HG03064 (cell line): ENCODE measurements at regions not wholly inside any gene's neighbourhood (a gene's known extent, or its start where the extent isn't known, plus 50 kb on each side); places are given as distances from the start of the nearest gene placed in this dataset.

Experiments
- ATAC-seq: cut with Tn5 transposase; IDR thresholded peaks from one replicate; pipeline ENCODE4 v1.9.1; 2021; ENCODE audit warnings: low read depth; ENCODE audit not compliant: unreplicated experiment

DNA sequence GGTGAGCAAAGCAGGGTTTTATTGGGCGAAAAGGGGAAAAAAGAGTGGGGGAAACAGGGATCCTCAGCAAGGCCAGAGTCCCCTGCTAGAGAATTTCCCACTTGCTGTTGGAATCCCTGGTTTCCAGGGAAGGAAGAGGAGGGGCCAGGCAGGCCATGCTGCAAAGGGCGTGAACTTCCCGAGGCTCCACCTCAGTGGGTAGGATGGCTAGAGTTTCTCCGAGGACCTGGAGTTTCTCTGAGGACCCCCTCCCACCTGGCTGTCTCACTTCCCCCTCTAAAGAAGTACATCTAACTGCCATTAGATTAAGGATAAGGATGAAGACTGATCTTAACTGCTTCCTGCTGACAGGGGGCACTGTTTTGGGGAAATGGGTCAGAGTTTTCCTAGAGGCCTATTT lies 1239.3 kb upstream of the GJE1 start:
- no peak for ATAC-seq

DNA sequence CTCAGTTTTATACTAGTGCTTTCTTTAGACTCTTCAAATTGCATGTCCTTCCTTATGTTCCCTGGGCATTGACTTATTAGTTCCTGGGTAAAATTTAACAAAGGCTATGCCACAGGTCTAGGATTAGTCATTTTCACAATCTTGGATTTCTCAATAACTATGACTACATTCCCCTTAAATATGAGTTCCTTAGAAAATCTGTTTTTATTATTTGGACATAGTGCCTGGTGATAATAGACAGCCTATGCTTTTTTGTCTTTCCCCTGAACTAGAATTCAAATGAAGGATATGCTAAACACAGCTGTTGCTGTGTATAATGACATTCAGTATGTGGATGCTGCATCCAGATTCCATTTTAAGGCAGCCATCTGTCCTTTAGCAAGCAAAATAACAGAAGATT lies 1252.8 kb upstream of the GJE1 start:
- no peak for ATAC-seq

DNA sequence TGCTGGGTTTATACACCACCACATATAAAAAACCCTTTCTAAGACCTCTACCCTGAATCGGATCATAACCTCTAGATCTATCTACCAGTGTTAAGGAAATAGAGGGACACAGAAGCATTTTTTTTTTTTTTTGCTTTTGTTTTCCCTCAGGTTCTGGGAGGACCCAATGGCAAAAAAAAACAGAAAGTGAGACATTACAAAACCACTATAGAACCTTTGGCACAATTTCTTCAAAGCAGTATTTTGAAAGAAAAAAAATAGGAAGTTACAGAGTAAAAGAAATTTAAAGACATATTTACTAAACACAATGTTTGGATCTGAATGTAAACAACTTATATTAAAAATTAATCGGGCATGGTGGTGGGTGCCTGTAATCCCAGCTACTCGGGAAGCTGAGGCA lies 1258.7 kb upstream of the GJE1 start:
- no peak for ATAC-seq

DNA sequence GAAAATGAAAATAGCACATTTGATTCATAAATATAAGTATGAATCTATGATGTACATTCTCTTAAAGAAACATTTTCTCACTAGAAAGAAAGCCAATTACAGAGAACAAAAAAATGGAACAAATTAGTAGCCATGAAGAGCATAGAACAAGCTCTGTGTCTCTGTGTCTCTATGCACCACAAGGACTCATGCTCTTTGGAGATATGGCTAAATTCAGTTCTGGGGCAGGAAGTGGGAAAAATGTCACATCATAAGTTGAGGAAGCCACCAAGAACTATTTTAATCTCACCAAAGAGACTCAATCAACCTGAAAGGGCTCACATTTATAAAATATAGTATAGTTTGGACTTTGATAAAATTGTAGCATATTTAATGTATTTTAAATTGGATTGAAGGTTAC lies 1259.8 kb upstream of the GJE1 start:
- ATAC-seq, result no peak

DNA sequence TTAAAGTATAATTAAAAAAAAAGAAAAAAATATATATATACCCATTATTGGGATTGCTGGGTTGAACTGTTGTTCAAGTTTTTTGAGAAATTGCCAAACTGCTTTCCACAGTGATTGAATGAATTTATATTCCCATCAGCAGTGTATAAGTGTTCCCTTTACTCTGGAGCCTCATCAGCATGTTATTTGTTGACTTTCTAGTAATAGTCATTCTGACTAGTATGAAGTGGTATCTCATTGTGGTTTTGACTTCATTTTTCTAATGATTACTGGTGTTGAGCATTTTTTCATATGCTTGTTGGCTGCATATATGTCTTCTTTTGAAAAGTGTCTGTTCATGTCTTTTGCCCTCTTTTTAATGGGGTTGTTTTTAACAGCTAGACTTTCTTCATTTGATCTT lies 1260.8 kb upstream of the GJE1 start:
- ATAC-seq, result no peak

DNA sequence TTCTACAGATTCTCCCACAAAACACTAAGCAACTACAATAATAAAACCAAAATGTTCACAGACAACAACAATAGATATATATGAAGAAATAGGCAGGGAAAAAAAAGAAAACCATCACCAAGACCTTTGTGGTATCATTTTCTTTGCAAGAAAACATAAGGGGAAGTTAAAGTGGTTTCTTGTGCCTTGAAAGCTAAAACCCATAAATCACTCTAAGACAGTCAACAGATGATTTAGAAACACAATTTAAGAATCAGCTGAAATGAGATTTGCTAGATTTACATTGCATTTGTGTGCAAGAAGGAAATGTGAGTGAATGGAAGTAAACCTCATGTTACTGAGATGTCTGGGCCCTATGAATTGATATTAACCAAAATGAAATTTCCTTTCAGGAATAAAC lies 1265.4 kb upstream of the GJE1 start:
- ATAC-seq, result no peak

DNA sequence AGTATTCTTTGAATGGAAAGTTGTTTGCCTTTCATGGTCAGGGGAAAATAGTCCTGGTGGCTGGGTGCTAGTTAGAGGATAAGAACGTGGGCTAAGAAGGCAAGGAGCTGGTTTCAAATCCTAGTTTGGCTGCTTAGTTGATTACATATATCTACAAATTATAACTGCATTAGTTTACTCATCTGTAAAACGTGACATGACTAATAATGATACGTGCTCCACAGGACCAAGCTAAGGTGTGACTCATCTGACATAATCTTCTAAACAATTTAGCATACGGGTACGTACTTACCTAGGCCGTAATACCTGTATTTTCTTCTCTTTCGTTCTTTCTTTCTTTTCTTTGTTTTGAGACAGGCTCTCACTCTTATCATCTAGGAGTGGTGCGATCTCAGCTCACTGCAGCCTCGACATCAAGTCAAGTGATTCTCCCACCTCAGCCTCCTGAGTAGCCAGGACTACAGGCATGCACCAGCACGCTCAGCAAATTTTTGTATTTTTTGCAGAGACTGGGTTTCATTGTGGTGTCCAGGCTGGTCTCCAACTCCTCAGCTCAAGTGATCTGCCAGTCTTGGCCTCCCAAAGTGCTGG lies 1274.2 kb upstream of the GJE1 start:
- no peak for ATAC-seq

DNA sequence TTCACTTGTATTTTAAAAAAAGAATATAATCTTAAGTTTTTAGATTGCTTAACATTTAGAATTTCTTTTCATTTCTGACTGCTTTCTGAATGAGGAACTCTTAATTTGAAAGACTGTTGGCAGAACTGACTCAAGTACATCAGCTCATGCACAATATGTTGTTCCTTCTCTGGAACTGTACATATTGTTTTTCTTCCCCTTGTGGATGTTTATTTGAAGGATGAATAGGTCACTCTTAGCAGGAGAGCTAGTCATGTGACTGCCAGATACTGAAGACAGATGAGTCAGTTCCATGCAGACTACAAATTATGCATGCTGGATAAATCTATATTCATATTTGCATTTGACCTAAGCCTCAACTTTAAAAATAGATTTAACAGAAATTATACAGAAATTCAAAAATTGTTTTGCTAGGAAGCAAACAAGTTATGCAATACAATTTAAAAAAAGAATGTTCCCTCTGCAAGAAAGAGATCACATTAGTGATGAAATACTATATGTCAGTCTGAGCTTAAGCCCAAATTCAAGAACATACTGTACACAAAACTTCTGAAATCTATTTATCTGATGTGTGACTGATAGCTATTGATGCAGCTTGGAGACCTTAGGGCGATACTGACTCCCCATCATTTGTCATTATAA lies 1274.9 kb upstream of the GJE1 start:
- no peak for ATAC-seq

DNA sequence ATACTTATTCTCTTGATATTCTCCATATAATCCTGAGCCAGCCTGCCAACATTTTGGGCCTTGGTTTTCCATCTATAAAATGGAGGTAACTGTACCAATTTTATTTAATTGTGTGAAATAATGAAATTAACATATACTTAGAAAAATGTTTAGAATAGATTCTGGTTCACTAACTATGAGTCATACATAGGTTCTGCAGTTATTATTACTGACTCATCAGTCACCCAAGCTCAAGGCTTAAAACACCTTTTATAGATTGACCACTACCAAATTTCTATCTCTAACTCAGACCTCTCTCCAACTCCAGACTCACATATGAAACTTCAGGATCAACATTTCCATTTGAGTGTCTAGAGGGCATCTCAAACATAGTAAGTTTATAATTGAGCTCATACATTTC lies 1277.2 kb upstream of the GJE1 start:
- ATAC-seq, result no peak

DNA sequence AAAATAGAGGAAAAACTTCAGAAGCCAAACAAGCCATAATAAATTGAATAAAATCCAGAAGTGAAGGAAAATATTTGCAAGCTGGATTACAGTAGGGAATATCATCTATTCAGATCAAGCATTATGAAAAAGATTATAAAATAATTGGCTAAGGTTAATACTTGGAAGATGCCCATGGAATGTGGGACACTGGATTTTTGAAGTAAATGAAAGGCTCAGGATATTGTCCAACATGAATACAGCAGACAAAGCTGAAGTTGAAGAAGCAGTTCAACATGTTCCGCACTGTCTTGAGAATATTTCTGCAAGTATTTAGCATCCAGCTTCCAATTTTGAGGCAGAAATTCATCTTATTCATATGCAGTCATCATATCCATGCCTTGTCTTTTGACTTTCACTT lies 1278.4 kb upstream of the GJE1 start:
- no peak for ATAC-seq

DNA sequence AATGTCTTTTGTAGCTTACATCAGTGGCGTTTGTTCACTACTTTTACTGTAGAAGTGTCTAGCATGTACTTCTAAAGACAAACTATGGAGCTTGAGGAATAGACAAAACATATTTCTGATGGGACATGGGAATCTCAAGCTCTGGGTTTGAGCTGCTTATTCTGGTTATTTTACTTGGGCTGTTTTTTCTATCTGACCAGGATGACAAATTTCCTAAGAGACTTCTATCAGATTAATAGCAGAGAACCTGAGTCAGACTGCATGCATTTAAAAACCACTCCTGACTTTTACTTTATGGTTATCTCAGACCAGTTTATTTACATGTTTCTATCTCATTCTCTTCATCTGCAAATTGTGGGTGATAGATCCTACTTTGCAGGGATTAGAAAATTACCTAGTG lies 1282.3 kb upstream of the GJE1 start:
- no peak for ATAC-seq

DNA sequence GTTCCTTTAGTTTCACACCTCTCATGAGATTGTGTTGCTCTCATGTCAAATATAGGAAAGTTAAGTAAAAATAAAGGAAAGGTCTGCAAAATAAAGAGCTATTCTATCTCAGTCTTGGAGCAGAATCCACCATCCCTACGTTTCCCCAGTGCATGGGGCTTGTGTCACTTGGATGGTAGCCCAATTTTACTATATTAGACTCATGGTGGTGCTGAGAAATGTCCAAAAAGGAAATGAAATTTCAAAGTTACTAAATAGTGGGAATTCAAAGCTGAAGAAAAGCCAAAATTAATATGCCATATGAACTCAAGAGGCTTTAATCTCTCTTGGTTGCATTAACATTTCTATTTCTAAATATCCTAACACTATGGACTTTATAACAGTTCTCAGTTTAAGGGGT lies 1283.3 kb upstream of the GJE1 start:
- no peak for ATAC-seq

DNA sequence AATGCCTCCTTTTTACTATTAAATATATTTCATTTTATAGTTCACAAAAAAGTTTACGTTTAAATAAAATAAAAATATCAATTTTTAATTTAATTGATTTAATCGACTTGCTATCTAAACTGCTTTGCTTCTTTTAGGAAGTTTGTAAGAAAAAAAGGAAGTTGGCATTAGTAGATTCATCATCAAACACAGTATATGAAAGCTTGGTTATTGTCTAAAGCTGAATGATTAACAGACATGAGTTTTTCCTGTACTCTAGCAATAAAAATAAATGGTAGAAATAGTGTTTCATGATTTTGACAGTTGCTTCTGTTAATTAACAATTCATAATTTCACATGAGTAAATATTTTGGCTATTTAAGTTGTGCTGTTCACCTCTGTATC lies 1285.5 kb upstream of the GJE1 start:
- no peak for ATAC-seq

DNA sequence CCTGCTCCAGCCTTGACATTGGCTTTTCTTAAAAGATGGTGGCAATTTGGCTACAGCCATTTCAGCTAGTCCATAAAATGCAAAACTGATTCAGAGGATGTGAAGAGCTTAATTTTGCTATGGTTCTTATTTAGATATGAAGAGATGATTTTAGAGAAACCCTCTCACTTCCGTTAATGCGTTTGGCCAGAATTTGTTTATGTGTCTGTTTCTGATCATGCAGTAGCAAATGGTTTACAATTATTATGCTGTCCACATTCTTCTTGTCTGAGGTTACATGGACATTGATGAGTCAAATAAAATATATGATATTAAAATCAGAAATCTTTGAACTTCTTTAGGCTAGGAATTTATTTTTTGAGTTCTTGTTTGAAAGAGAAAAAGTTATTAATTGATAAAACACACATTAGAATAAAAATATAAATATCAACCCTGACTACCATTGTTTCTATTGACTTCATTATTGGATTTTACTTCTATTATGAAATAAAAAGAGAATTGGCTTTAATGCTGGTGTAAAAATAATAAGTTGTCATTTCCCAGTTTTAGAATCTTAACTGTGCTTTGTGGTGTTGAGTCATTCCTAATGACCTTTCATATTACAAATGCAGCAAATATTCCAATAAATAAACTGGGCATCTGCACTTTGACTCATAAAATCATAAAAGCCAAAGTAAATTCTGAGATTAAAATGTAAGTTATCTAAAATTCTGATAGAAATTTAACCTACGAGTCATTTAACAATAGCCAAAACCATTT lies 1286.0 kb upstream of the GJE1 start:
- no peak for ATAC-seq

DNA sequence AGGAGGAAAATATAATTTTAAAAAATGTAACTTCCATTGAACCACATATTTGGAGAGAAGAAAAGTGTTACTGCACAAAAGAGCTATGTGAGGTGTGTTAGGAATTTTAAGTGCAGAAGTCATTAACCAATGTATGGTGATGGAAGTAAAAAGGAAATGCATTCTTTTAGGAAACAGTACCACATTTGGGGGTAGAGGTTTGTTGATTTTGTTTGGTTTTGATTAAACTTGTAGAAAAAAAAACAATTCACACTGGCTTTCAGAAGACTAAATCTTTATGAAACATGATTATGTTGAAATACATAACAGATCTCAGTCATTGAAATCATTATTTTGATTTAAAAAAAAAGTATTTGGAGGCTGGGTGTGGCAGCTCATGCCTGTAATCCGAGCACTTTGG lies 1287.0 kb upstream of the GJE1 start:
- no peak for ATAC-seq

DNA sequence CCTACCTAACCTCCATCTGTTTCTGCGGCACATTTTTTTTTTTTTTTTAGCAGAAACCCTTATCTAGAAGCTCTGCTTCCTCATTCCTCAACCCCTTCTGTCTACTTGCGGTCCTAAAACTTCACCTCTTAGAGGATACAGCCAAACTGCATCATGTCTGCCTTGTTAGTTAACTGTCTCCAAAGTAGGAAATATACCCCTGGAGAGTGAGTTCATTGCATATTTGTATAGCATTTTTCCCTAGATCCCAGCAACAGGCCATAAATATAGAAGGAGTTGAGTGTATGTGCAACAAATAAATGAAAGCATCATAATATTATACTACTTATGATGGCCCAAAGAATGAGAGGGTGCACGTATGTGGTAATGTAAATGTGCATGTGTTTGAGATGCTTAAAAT lies 1288.6 kb upstream of the GJE1 start:
- no peak for ATAC-seq

DNA sequence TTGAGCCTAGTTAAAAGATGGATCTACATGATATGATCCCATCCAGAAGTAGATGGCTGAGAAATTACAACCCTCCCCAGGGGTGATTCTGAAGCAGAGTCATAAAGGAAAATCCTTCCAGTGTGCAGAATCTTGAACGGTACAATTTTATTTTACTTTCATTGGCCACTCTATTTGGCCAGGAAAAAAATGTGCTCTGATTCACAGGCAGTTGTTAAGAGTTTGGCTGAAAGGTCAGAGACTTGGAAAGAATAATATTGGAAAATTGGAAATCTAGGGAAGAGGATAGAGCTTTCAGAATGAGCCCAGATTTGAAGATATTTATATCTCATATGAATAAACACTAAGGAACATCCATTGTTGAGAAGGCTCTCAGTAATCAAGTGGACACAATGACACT lies 1299.3 kb upstream of the GJE1 start:
- ATAC-seq, result no peak

DNA sequence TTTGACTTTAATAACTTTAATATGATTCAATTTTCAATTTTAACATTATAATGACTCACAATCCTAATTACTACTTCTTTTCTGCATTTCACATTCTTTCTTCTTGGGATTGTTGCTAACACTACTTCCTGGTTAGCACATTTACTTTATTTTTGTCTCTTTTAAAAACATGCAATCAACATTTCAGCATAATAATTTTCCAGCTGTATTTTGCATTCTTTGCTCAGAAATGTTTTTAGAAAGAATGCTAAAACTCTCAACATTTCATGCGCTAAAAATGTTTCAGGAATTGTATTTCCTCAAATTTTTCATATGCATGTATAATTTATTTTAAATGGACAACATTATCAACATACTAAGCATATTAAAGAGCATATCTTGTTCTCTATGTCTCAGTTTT lies 1302.1 kb upstream of the GJE1 start:
- ATAC-seq, result no peak

DNA sequence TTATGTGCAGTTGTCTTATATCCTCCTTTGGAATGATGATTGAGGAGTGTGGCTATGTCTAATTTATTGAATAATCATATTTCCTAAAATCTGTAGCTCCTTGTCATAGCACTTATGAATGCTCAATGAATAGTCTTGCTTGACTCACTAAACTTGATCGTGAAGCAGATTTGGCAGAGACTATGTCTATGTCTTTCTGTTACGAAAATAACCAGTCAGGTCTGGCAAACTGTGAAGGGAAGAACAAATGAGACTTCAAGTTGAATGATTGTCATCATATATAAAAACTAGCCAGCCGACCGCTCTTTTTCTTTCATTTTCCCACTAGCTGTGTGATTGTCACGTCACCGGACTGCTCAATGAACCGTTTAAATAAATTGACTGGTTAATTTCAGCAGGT lies 1303.9 kb upstream of the GJE1 start:
- no peak for ATAC-seq

DNA sequence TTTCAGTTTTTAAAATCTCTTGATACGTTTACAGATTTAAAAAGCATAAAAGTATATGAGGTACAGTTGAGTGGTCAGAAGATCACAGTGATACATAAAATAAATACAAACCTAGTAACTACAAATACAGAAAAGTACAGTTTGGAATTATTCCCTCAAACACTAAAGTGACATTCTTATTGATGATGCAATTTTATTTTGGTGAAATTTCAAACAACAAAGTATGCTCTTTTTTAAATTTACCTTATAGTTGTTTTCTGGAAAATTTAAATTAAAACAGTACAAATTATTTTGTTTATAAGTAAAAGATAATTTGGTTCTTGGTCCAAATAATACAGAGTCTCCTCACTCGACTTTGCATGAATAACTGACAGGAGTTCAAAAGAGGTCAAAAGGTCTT lies 1305.1 kb upstream of the GJE1 start:
- ATAC-seq, result no peak

DNA sequence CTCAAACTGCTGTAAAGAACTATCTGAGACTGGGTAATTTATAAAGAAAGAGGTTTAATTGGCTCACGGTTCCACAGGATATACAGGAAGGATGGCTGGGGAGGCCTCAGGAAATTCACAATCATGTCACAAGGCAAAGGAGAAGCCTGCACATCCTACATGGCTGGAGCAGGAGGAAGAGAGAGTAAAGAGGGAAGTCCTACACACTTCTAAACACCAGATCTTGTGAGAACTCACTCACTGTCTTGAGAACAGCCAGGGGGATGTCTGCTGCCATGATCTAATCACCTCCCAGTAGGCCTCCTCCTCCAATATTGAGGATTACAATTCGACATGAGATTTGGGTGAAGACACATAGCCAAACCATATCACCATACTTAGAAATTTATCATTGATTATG lies 1307.0 kb upstream of the GJE1 start:
- no peak for ATAC-seq

DNA sequence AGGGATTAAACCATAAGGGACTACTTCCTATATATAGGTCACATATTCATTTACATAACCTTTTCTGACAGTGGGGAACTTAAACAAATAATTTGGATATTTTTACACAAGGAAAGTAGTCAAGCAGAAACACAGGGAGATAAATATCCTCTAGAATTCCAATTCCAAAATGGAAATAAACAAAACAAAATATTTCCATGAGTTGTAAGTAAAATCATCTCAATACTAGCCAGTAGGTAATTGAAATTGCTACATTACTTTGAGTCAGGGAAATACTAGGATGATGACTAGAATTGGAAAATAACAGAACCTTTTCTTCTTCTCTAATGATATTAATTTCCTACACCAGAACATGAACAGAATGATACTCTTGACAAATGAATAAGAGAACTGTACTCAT lies 1308.1 kb upstream of the GJE1 start:
- no peak for ATAC-seq
